KMS-11 (cell line): ENCODE measurements at regions not wholly inside any gene's neighbourhood (a gene's known extent, or its start where the extent isn't known, plus 50 kb on each side); places are given as distances from the start of the nearest gene placed in this dataset.

Source experiments
- H2AFZ ChIP-seq: fragments of 200-600 bp; sonication (generic); 2 replicates; pipeline ENCODE4 v1.6.1; 2016; ENCODE audit warnings: antibody characterized with exemption, mixed run types, low read depth
- H3K27ac ChIP-seq: fragments of 200-600 bp; sonication (generic); 2 replicates; pipeline ENCODE4 v1.6.1; 2016; ENCODE audit warnings: mild to moderate bottlenecking, mixed run types
- H3K27me3 ChIP-seq: fragments of 200-600 bp; sonication (generic); 2 replicates; pipeline ENCODE4 v1.6.1; 2017; ENCODE audit warnings: mild to moderate bottlenecking, low read depth, mixed run types, moderate library complexity; ENCODE audit not compliant: insufficient read depth
- H3K36me3 ChIP-seq: fragments of 200-600 bp; sonication (generic); 2 replicates; pipeline ENCODE4 v1.6.1; 2017; ENCODE audit warnings: mild to moderate bottlenecking, mixed run types; ENCODE audit not compliant: insufficient read depth
- H3K4me1 ChIP-seq: fragments of 200-600 bp; sonication (generic); 2 replicates; pipeline ENCODE4 v1.6.1; 2016; ENCODE audit warnings: mild to moderate bottlenecking, low read depth, mixed run types; ENCODE audit not compliant: poor library complexity, severe bottlenecking
- H3K4me2 ChIP-seq: fragments of 200-600 bp; sonication (generic); 2 replicates; pipeline ENCODE4 v1.7.0; 2016; ENCODE audit warnings: mild to moderate bottlenecking, mixed run types
- H3K4me3 ChIP-seq: fragments of 200-600 bp; sonication (generic); IDR thresholded peaks from 2 replicates; pipeline ENCODE4 v1.6.1; 2017; ENCODE audit warnings: low read depth, low read length, mixed read lengths; ENCODE audit not compliant: insufficient read depth
- H3K79me2 ChIP-seq: fragments of 200-600 bp; sonication (generic); 2 replicates; pipeline ENCODE4 v1.6.1; 2016; ENCODE audit warnings: low read depth, mixed run types; ENCODE audit not compliant: insufficient read depth
- H3K9ac ChIP-seq: fragments of 200-600 bp; sonication (generic); 2 replicates; pipeline ENCODE4 v1.6.1; 2016; ENCODE audit warnings: mild to moderate bottlenecking, mixed run types
- H4K20me1 ChIP-seq: fragments of 200-600 bp; sonication (generic); 2 replicates; pipeline ENCODE4 v1.6.1; 2016; ENCODE audit warnings: mild to moderate bottlenecking, mixed run types; ENCODE audit not compliant: insufficient read depth
- CTCF ChIP-seq: fragments of 200-600 bp; sonication (generic); conservative IDR thresholded peaks from 2 replicates; pipeline ENCODE4 v1.6.1; 2017; ENCODE audit warnings: low read depth, mild to moderate bottlenecking, antibody characterized with exemption, low read length, moderate library complexity, mixed read lengths

- Histone ChIP-seq H3K4me3 (no peak overlapping the region), H3K9ac (no peak overlapping the region), H2AFZ (no peak overlapping the region), H3K27me3 (no peaks in the 10 kb centered on the region), H3K27ac (no peak overlapping the region), H3K36me3 (no peaks in the 10 kb centered on the region), H3K4me1 (no peaks in the 10 kb centered on the region), H4K20me1 (no peaks in the 10 kb centered on the region), H3K4me2 (no peak overlapping the region), H3K79me2 (no peaks in the 10 kb centered on the region)
- no peak for TF ChIP-seq CTCF
Measured at GRCh38 chr13:84413016-84413415, 530.7 kb upstream of the SLITRK1 start.

GRCh38 chr13:84405286-84405685 is 523.0 kb upstream of the SLITRK1 start:
- H3K9ac ChIP-seq: no peak overlapping the region
- no peak for TF ChIP-seq CTCF
- H2AFZ ChIP-seq: no peak overlapping the region
- no peaks in the 10 kb centered on the region for H3K79me2 ChIP-seq
- no peak overlapping the region for H3K4me3 ChIP-seq
- no peak overlapping the region for H3K27ac ChIP-seq
- H3K27me3 ChIP-seq: no peaks in the 10 kb centered on the region
- H3K4me1 ChIP-seq: no peaks in the 10 kb centered on the region
- H4K20me1 ChIP-seq: no peaks in the 10 kb centered on the region
- H3K36me3 ChIP-seq: no peaks in the 10 kb centered on the region
- no peak overlapping the region for H3K4me2 ChIP-seq

DNA sequence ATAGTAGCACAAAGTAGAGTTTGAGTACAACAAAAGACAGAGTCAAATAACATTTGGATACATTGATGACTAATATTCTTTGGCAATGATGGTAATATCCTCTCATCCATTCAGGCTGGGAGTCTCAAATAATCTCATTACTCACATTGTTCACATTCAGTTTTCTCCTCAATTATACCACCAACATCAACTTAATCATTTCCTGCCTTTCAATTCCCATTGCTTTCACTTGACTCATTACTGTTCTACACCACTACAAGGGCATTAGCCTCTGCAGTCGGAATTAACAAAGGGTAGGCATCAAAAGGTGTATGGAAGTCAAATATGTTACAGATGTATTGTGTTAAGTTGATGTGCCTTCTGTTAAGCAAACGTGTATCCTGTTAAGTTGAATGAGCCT is 518.4 kb upstream of the SLITRK1 start:
- Histone ChIP-seq H3K4me1 (no peaks in the 10 kb centered on the region), H3K27ac (no peak overlapping the region)

GRCh38 chr13:84399320-84400085 is 517.2 kb upstream of the SLITRK1 start:
- Histone ChIP-seq H3K4me2 (no peak overlapping the region), H4K20me1 (no peaks in the 10 kb centered on the region), H2AFZ (no peak overlapping the region), H3K36me3 (no peaks in the 10 kb centered on the region), H3K4me1 (no peaks in the 10 kb centered on the region), H3K79me2 (no peaks in the 10 kb centered on the region), H3K9ac (no peak overlapping the region), H3K27me3 (no peaks in the 10 kb centered on the region), H3K27ac (no peak overlapping the region), H3K4me3 (no peak overlapping the region)
- TF ChIP-seq CTCF: no peak

More for the DNA sequence above, 518.4 kb upstream of the SLITRK1 start:
- Histone ChIP-seq H3K4me2 (no peak overlapping the region), H3K79me2 (no peaks in the 10 kb centered on the region), H3K9ac (no peak overlapping the region), H4K20me1 (no peaks in the 10 kb centered on the region), H2AFZ (no peak overlapping the region), H3K27me3 (no peaks in the 10 kb centered on the region), H3K36me3 (no peaks in the 10 kb centered on the region), H3K4me3 (no peak overlapping the region)
- TF ChIP-seq CTCF: no peak
